Activated CD8-positive, alpha-beta memory T cell treated with anti-CD3 and anti-CD28 coated beads for 36 hours (primary cell): ENCODE measurements at regions not wholly inside any gene's neighbourhood (a gene's known extent, or its start where the extent isn't known, plus 50 kb on each side); places are given as distances from the start of the nearest gene placed in this dataset.
"Not testable (repeated sequence)": the region's sequence is repeated elsewhere in the genome, so short reads cannot be mapped to it uniquely, and the experiment has no call there.

ENCODE experiments used
- CTCF ChIA-PET: fragments of 350-600 bp; sonication (Branson Sonifier 250); formaldehyde crosslinking; loops from one replicate; lab custom pipeline; 2021; ENCODE audit warnings: antibody characterized with exemption; lab: Charles Lee
- POLR2A ChIA-PET: fragments of 350-600 bp; sonication (Branson Sonifier 250); formaldehyde crosslinking; loops from one replicate; lab custom pipeline; 2021; ENCODE audit warnings: antibody characterized with exemption; lab: Charles Lee

- ChIA-PET POLR2A (no interaction called here), CTCF (interaction anchor here (1.1 to 1.2 kb wide), 2 partner anchors 12 to 101 kb away, joined by 3 read pairs; no protein-coding TSS in a partner anchor)
Observed at GRCh38 chr9:75197561-75197960, 109.2 kb downstream of the OSTF1 start.

DNA sequence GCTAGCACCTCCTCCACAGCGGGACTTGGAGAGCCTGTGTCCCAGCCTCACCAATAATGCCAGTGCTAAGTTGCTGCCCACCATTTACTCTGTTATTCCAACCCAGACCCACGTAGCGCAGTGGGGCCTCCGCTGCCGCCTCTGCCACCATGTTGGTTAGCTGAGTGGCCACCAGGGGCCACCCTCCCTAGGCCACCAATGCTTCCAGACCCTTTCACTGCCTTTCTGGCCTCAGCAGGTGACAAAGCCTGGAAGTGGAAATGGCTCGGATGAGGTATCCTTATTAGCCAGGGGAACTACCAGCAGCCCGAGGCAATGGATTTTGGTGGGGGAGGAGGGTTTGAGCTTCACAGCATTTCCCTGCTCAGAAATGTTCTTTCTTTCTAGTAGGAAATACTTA lies 110.1 kb downstream of the OSTF1 start:
- ChIA-PET CTCF (no interaction called here), POLR2A (no interaction called here)

DNA sequence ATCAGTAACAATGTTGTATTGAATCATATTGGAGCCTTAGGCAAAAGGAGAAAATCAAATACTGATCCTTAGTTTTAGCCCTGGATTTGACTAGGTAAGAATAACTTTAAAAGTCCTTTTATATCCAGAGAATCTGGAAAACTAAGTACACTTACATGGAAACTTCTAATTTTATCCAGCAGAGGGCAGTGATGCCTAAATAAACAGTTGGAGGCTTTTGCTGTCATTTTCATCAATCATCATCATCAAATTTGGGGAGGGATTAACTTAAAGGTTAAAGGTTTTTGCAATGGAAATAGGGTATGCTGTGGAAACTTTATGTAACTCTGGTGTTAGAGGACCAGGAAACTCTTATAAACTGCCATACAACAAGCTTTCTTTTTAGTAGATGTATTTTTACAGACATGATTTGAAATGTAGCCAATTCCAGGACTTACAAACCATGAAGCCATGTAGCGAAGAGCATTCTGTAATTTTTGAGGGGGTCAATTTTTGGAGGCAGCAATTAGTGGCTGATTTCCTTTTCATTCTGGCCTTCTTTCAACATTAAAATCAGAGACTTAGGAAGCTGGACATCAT lies 112.7 kb downstream of the OSTF1 start:
- POLR2A ChIA-PET, result no interaction called here

DNA sequence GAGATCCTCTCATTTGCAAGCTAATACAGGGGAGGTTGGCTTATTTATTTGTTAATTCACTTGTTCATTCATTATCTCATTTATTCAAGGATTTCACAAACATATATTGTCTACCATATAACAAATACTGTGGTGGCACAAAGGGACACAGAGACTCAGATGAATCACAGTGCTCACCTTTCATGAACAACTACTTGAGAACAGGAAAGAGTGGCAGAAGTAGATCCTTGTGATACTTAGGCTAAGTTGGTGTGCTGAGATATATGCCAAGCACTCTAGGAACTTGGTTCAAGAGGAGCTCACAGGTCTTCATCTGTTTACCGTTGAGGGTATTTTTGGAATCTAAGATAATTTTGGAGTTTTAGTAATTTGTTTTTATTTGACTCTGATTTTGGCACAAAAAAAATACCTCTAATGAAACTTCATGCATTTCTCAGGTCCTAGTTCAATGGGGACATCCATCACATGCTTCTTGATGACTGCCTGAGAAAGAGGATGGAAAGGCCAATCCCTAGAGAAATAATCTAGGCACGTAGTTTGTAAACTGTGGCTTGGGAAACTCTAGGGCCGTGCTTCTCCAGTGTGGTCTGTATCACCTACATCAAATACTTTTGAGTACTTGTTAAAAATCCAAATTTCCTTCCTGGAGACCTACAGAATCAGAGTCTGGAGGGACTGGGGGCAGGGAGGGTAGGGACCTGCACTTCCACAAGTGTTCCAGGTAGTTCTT lies 113.3 kb downstream of the OSTF1 start:
- CTCF ChIA-PET, result interaction anchor here (1.1 to 1.2 kb wide), 3 partner anchors 16 to 37 kb away, joined by 3 read pairs; no protein-coding TSS in a partner anchor
- POLR2A ChIA-PET, result no interaction called here

More for the DNA sequence above, 112.7 kb downstream of the OSTF1 start:
- CTCF ChIA-PET, result interaction anchor here (1.1 to 1.2 kb wide), 3 partner anchors 15 to 38 kb away, joined by 3 read pairs; no protein-coding TSS in a partner anchor

GRCh38 chr9:75207997-75208396 lies 119.7 kb downstream of the OSTF1 start:
- POLR2A ChIA-PET, result not testable (repeated sequence)
- CTCF ChIA-PET, result interaction anchor here (0.5 kb wide), 1 partner anchor 1167 kb away, joined by 3 read pairs; no protein-coding TSS in a partner anchor

GRCh38 chr9:75210215-75210614 lies 121.9 kb downstream of the OSTF1 start:
- ChIA-PET CTCF (no interaction called here), POLR2A (no interaction called here)

DNA sequence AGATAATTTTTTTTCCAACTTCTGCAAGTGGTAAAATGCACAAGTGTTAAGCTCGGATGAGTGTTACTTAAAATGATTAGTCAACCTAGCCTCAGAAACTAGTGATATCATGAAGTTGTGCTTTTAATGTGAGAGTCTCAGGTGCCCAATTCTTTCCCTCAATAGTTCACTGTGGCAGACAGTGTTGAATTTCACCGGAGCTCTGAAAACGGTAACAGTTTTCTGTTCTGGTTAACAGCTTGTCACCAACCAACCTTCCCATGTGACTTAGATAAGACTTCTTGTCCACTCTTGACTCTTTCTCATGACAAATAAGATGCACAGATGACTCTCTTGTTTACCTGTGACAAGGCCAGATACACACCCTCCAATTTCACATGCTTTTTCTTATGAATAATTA lies 125.5 kb downstream of the OSTF1 start:
- ChIA-PET CTCF (no interaction called here), POLR2A (no interaction called here)

DNA sequence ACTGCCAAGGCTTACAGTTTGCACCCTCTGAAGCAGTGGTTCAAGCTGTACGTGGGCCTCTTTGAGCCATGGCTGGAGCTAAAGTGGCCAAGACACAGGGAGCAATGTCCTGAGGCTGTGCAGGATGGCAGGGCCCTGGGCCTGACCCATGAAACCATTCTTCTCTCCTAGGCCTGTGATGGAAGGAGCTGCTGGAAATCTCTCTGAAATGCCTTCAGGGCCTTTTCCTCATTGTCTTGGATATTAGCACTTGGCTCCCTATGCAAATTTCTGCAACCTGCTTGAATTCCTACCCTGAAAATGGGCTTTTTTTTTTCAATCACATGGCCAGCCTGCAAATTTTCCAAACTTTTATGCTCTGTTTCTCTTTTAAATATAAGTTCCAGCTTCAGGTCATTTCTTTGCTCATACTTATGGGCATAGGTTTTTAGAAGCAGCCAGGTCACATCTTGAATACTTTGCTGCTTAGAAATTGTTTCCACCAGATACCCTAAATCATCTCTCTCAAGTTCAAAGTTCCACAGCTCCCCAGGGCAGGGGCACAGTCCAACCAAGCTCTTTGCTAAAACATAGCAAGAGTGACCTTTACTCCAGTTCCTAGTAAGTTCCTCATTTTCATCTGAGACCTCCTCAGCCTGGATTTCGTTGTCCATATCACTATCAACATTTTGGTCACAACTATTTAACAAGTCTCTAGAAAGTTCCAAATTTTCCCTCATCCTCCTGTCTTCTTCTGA lies 138.3 kb downstream of the OSTF1 start:
- CTCF ChIA-PET, result no interaction called here
- POLR2A ChIA-PET, result no interaction called here

- ChIA-PET POLR2A (no interaction called here), CTCF (no interaction called here)
Observed at GRCh38 chr9:75228893-75229292, 140.6 kb downstream of the OSTF1 start.

DNA sequence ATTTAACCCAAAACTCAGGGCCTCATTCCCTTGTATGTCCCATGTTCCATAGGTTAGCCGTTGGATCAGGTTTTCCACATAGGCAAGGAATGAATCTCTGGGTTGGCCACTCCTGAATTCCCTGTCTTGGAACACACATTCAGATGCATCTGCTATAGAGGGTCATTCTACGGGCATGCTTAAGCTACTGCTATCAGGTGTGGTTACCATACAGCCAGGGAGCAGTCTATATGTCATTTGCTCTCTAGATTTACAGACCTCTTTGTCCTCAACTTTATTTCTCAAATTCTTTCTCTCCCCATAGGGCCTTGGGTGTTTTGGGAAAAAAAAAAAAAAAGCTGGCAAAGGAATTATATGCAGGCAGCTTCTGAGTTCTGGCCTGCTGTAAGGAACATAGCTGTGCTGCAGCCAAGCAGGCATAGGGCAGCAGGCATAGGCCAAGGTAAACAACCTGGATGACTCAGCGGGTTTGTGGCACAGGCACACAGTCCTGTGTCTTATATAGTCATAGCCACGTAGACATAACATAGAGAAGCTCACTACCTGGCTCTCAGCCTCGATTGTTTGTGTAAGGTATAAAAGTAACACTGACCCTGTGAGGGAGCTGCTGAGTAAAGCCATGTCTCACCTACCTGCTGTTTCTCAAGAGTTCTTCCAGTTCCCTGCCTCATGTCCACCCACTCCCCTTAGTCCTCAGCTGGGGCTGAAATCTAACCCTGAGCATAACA lies 141.5 kb downstream of the OSTF1 start:
- ChIA-PET CTCF (no interaction called here), POLR2A (no interaction called here)

DNA sequence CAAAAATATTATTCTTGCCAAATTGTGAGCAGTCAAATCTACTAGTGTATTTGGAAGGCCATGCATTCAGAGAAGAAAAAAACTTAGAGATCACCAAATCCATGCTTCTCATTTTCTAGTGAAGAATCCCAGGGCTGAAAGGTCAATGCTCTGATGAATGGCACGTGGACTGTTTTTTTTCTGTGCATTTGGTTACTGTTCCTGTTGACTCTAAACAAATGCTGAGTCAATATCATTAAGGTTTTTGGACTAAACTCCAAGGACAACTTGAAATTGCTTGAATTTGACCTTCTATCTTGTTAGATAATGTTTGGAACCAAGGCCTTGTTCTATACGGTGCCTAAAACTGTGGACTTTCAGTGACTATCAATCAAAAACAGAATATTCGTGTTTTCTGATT lies 142.2 kb downstream of the OSTF1 start:
- CTCF ChIA-PET, result no interaction called here
- POLR2A ChIA-PET, result no interaction called here

- POLR2A ChIA-PET, result no interaction called here
- CTCF ChIA-PET, result no interaction called here
Observed at GRCh38 chr9:75231167-75231566, 142.9 kb downstream of the OSTF1 start.

GRCh38 chr9:75233011-75233410 lies 144.7 kb downstream of the OSTF1 start:
- ChIA-PET POLR2A (interaction anchor here (0.7 kb wide), 1 partner anchor 241 kb away, joined by 3 read pairs; no protein-coding TSS in a partner anchor), CTCF (no interaction called here)

GRCh38 chr9:75235632-75236031 lies 147.3 kb downstream of the OSTF1 start:
- ChIA-PET POLR2A (no interaction called here), CTCF (no interaction called here)

- POLR2A ChIA-PET, result no interaction called here
Observed at GRCh38 chr9:75238311-75238976, 150.1 kb downstream of the OSTF1 start.

DNA sequence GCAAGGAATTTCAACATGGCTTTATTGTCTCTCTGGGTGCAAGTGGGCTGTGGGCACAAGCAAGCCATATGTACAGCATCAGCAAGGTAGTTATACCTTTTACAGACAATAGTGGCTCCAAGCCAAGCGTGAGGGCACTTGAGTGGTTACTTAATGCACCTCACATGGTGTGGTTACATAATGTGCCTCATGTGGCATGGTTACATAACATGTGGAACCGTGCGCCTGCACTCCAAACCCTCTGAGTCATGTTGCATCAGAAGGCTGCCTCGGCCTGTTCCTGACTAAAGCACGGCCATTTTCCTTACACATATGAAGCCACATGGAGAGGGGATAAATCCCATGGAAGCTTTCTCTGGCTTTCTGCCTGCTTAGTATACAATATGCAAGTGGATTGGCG lies 150.9 kb downstream of the OSTF1 start:
- CTCF ChIA-PET, result interaction anchor here (0.9 kb wide), 2 partner anchors 38 to 39 kb away, joined by 3 read pairs; no protein-coding TSS in a partner anchor

More at GRCh38 chr9:75238311-75238976, 150.1 kb downstream of the OSTF1 start:
- CTCF ChIA-PET, result interaction anchor here (0.9 kb wide), 2 partner anchors 37 to 39 kb away, joined by 3 read pairs; no protein-coding TSS in a partner anchor

GRCh38 chr9:75242426-75242825 lies 154.1 kb downstream of the OSTF1 start:
- ChIA-PET POLR2A (no interaction called here), CTCF (no interaction called here)

More for the DNA sequence above, 150.9 kb downstream of the OSTF1 start:
- POLR2A ChIA-PET, result no interaction called here

- ChIA-PET CTCF (no interaction called here), POLR2A (no interaction called here)
Observed at GRCh38 chr9:75246949-75247348, 158.6 kb downstream of the OSTF1 start.

DNA sequence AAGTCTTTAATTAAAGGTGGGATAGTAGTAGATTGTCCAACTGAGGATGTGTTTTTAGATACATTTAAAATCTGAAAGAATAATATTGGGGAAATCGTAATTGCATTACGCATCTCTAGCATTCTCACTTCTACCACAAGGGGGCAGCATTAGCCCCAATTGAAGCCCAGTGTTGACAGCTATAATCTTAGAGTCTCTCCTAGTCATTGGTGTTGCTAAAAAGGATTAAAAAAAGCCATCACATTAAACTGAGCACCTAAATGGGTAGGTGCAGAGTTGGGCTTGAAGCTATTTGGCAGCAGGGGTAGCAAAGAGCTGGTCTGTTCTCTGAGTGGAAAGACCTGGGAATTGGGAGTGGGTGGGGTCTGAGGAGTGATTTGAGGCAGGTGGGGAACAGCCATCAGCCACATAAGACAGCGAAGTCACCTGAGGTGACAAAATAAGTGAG lies 177.2 kb downstream of the OSTF1 start:
- CTCF ChIA-PET, result no interaction called here
- POLR2A ChIA-PET, result no interaction called here
